ENCODE measurements at regions not wholly inside any gene's neighbourhood (a gene's known extent, or its start where the extent isn't known, plus 50 kb on each side); places are given as distances from the start of the nearest gene placed in this dataset.

GRCh38 chr4:116275006-116275405 lies 810.4 kb downstream of the TRAM1L1 start (continued):
- TF ChIP-seq ZNF462 (CRISPR knock-in tag; IDR thresholded peaks at IDR 0.05) (no peak), CREB1 (CRISPR knock-in tag; IDR thresholded peaks at IDR 0.05; ENCODE audit: low read depth) (no peak), NANOG (IDR thresholded peaks at IDR 0.05; ENCODE audit: borderline replicate concordance) (no peak), ETS1 (IDR thresholded peaks at IDR 0.05) (no peak)

- no peak overlapping the region for H3K4me3 Mint-ChIP-seq
- H3K27ac Mint-ChIP-seq = no peak overlapping the region
- Histone ChIP-seq H3K79me2 (replicated peaks; ENCODE audit: insufficient read depth) (no peaks in the 10 kb centered on the region), H3K4me1 (ENCODE audit: insufficient read depth) (no peaks in the 10 kb centered on the region), H3K4me3 (no peak overlapping the region), H4K20me1 (replicated peaks; ENCODE audit: insufficient read depth) (no peaks in the 10 kb centered on the region), H3K27me3 (ENCODE audit: insufficient read depth) (no peaks in the 10 kb centered on the region), H2AFZ (no peak overlapping the region), H3K4me2 (no peak overlapping the region), H3F3A (replicated peaks; ENCODE audit: low read depth) (no peaks in the 10 kb centered on the region), H3K9me2 (ENCODE audit: insufficient read depth) (no peaks in the 10 kb centered on the region), H3K36me3 (ENCODE audit: insufficient read depth) (no peaks in the 10 kb centered on the region), H3K27ac (ENCODE audit: low read depth) (no peak overlapping the region)
- no peaks in the 10 kb centered on the region for H3K27me3 Mint-ChIP-seq (ENCODE audit: insufficient read depth, low read depth, poor library complexity)
- H3K36me3 Mint-ChIP-seq (ENCODE audit: low read depth) = no peaks in the 10 kb centered on the region
- no peaks in the 10 kb centered on the region for H3K9me3 Mint-ChIP-seq
- no peak for ATAC-seq
- DNase-seq (ENCODE audit: low spot score) = no peak
- no peaks in the 10 kb centered on the region for H3K4me1 Mint-ChIP-seq
- TF ChIP-seq STAT1 (IDR thresholded peaks at IDR 0.05; ENCODE audit: unreplicated experiment) = no peak
- TF ChIP-seq ZNF462 (CRISPR knock-in tag; IDR thresholded peaks at IDR 0.05) = no peak
- TF ChIP-seq CTCF (conservative IDR thresholded peaks at IDR 0.05; ENCODE audit: low read depth in 2 of 2) = no peak
- TF ChIP-seq CREB1 (CRISPR knock-in tag; IDR thresholded peaks at IDR 0.05; ENCODE audit: low read depth) = no peak
- TF ChIP-seq EZH2 (IDR thresholded peaks at IDR 0.05; ENCODE audit: low read depth, unreplicated experiment) = no peak
These were observed 813.0 kb downstream of the TRAM1L1 start for GRCh38 chr4:116272336-116272735.

All from GM23338 (cell line).